Embryonic facial prominence (tissue), 1 donor: ENCODE measurements at regions not wholly inside any gene's neighbourhood (a gene's known extent, or its start where the extent isn't known, plus 50 kb on each side); places are given as distances from the start of the nearest gene placed in this dataset.
A peak's percentile ranks its signal among the peaks of the same experiment; 100 is the strongest.

ENCODE experiments used
- DNase-seq: peaks from one replicate; pipeline ENCODE4 v3.0.0-alpha.2; 2016; ENCODE audit errors: extremely low spot score

GRCh38 chr22:47853750-47854149, 1091.3 kb downstream of the TBC1D22A start:
- no peak for DNase-seq

- DNase-seq = no peak
These were observed 1089.1 kb downstream of the TBC1D22A start for GRCh38 chr22:47851586-47851985.

- no peak for DNase-seq
These were observed 1088.2 kb downstream of the TBC1D22A start for GRCh38 chr22:47850644-47851151.

GRCh38 chr22:47849576-47849975, 1087.1 kb downstream of the TBC1D22A start:
- DNase-seq = no peak

- no peak for DNase-seq
These were observed 1085.9 kb downstream of the TBC1D22A start for GRCh38 chr22:47848184-47848920.

- DNase-seq = no peak
These were observed 1084.9 kb downstream of the TBC1D22A start for GRCh38 chr22:47847131-47847890.

GRCh38 chr22:47846206-47846605, 1083.8 kb downstream of the TBC1D22A start:
- DNase-seq = no peak

GRCh38 chr22:47842119-47842518, 1079.7 kb downstream of the TBC1D22A start:
- DNase-seq = no peak

GRCh38 chr22:47841156-47841555, 1078.7 kb downstream of the TBC1D22A start:
- no peak for DNase-seq

- DNase-seq = no peak
These were observed 1077.3 kb downstream of the TBC1D22A start for GRCh38 chr22:47839595-47840227.

- DNase-seq = no peak
These were observed 1075.3 kb downstream of the TBC1D22A start for GRCh38 chr22:47837703-47838102.

- DNase-seq = no peak
These were observed 1074.5 kb downstream of the TBC1D22A start for GRCh38 chr22:47836957-47837356.

GRCh38 chr22:47835726-47836125, 1073.3 kb downstream of the TBC1D22A start:
- DNase-seq = peak; percentile 68

- no peak for DNase-seq
These were observed 1063.6 kb downstream of the TBC1D22A start for GRCh38 chr22:47826016-47826415.

GRCh38 chr22:47822422-47822821, 1060.0 kb downstream of the TBC1D22A start:
- no peak for DNase-seq

- no peak for DNase-seq
These were observed 1056.0 kb downstream of the TBC1D22A start for GRCh38 chr22:47818496-47818895.

- no peak for DNase-seq
These were observed 1054.9 kb downstream of the TBC1D22A start for GRCh38 chr22:47817380-47817779.

GRCh38 chr22:47816863-47817210, 1054.4 kb downstream of the TBC1D22A start:
- DNase-seq = no peak

GRCh38 chr22:47816121-47816862, 1053.8 kb downstream of the TBC1D22A start:
- no peak for DNase-seq

- DNase-seq = no peak
These were observed 1052.0 kb downstream of the TBC1D22A start for GRCh38 chr22:47814474-47814873.

- no peak for DNase-seq
These were observed 1051.2 kb downstream of the TBC1D22A start for GRCh38 chr22:47813661-47814060.

GRCh38 chr22:47811971-47812370, 1049.5 kb downstream of the TBC1D22A start:
- no peak for DNase-seq
